ENCODE measurements at regions not wholly inside any gene's neighbourhood (a gene's known extent, or its start where the extent isn't known, plus 50 kb on each side); places are given as distances from the start of the nearest gene placed in this dataset.

- H3K9me3 ChIP-seq = no peaks in the 10 kb centered on the region
- no peak overlapping the region for H3K4me3 Mint-ChIP-seq
- H3K36me3 ChIP-seq (ENCODE audit: control insufficient read depth in 2 of 2, extremely low read depth in 1 of 2, insufficient read depth in 1 of 2, low read length in 1 of 2) = no peaks in the 10 kb centered on the region
- no peak overlapping the region for H3K27ac ChIP-seq (ENCODE audit: low read length)
- no peak overlapping the region for H3K27ac Mint-ChIP-seq
- H3K9me3 Mint-ChIP-seq = peaks cover 7 to 8% (median 8%) of the 10 kb centered on the region in 3 donors
- H3K27me3 ChIP-seq (replicated peaks in 1 of 2; ENCODE audit: control insufficient read depth in 2 of 2, extremely low read depth in 1 of 2, insufficient read depth in 2 of 2, low read length in 1 of 2) = no peaks in the 10 kb centered on the region
- ChIA-PET CTCF (no interaction called here), POLR2A (no interaction called here)
- H3K36me3 Mint-ChIP-seq = no peaks in the 10 kb centered on the region
- ATAC-seq (replicated peaks in 1 of 4) = no peak
- no peak overlapping the region for H3K4me3 ChIP-seq (ENCODE audit: control insufficient read depth in 1 of 2, extremely low read depth in 1 of 2, low read length in 1 of 2)
- no peaks in the 10 kb centered on the region for H3K4me1 Mint-ChIP-seq
- no peak for DNase-seq
- no peaks in the 10 kb centered on the region for H3K27me3 Mint-ChIP-seq
- 35% methylated on average over 2 of the region's 3 CpGs for WGBS (ENCODE audit: insufficient coverage)
- H3K4me1 ChIP-seq (ENCODE audit: control insufficient read depth in 1 of 2, extremely low read depth in 1 of 2, insufficient read depth in 2 of 2, low read length in 2 of 2) = no peaks in the 10 kb centered on the region
Observed at GRCh38 chr6:10259671-10260070, 155.2 kb downstream of the TFAP2A start.

DNA sequence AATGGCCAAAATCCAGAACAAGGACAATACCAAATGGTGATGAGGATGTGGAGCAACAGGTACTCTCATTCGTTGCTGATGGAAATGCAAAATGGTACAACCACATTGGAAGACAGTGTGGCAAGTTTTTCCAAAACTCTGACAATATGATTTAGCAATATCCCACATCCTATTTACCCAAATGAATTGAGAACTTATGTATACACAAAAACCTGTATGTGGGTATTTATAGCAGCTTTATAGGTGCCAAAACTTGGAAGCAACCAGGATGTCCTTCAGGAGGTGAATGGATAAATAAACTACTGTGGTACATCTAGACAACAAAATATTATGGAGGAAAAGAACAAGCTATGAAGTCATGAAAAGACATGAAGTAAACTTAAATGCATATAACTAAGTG lies 156.5 kb downstream of the TFAP2A start:
- no peak overlapping the region for H3K27ac ChIP-seq (ENCODE audit: low read length)
- DNase-seq (no peak), ATAC-seq (replicated peaks in 1 of 4) (no peak)
- H3K9me3 ChIP-seq = no peaks in the 10 kb centered on the region
- Mint-ChIP-seq H3K27me3 (no peaks in the 10 kb centered on the region), H3K27ac (no peak overlapping the region), H3K9me3 (peaks cover 7 to 8% (median 8%) of the 10 kb centered on the region in 3 donors), H3K36me3 (no peaks in the 10 kb centered on the region), H3K4me1 (no peaks in the 10 kb centered on the region), H3K4me3 (no peak overlapping the region)
- no peak overlapping the region for H3K4me3 ChIP-seq (ENCODE audit: control insufficient read depth in 1 of 2, extremely low read depth in 1 of 2, low read length in 1 of 2)
- H3K4me1 ChIP-seq (ENCODE audit: control insufficient read depth in 1 of 2, extremely low read depth in 1 of 2, insufficient read depth in 2 of 2, low read length in 2 of 2) = no peaks in the 10 kb centered on the region
- POLR2A ChIA-PET = no interaction called here
- CTCF ChIA-PET = no interaction called here
- H3K27me3 ChIP-seq (replicated peaks in 1 of 2; ENCODE audit: control insufficient read depth in 2 of 2, extremely low read depth in 1 of 2, insufficient read depth in 2 of 2, low read length in 1 of 2) = no peaks in the 10 kb centered on the region
- whole genome bisulfite sequencing (ENCODE audit: insufficient coverage) = no CpG with 5 or more reads among the region's 1 CpG
- H3K36me3 ChIP-seq (ENCODE audit: control insufficient read depth in 2 of 2, extremely low read depth in 1 of 2, insufficient read depth in 1 of 2, low read length in 1 of 2) = no peaks in the 10 kb centered on the region

GRCh38 chr6:10256113-10256690 lies 158.7 kb downstream of the TFAP2A start:
- H3K4me1 Mint-ChIP-seq = no peaks in the 10 kb centered on the region
- no peaks in the 10 kb centered on the region for H3K36me3 Mint-ChIP-seq
- Histone ChIP-seq H3K36me3 (ENCODE audit: control insufficient read depth in 2 of 2, extremely low read depth in 1 of 2, insufficient read depth in 1 of 2, low read length in 1 of 2) (no peaks in the 10 kb centered on the region), H3K9me3 (no peaks in the 10 kb centered on the region), H3K27me3 (replicated peaks in 1 of 2; ENCODE audit: control insufficient read depth in 2 of 2, extremely low read depth in 1 of 2, insufficient read depth in 2 of 2, low read length in 1 of 2) (no peaks in the 10 kb centered on the region), H3K4me3 (ENCODE audit: control insufficient read depth in 1 of 2, extremely low read depth in 1 of 2, low read length in 1 of 2) (no peak overlapping the region), H3K4me1 (ENCODE audit: control insufficient read depth in 1 of 2, extremely low read depth in 1 of 2, insufficient read depth in 2 of 2, low read length in 2 of 2) (no peaks in the 10 kb centered on the region), H3K27ac (ENCODE audit: low read length) (no peak overlapping the region)
- 100% methylated on average over 1 of the region's 3 CpGs for WGBS (ENCODE audit: insufficient coverage)
- ATAC-seq (replicated peaks in 1 of 4) = no peak
- peaks cover 2 to 4% of the 10 kb centered on the region in 2 donors for H3K27me3 Mint-ChIP-seq
- H3K27ac Mint-ChIP-seq = no peak overlapping the region
- ChIA-PET CTCF (no interaction called here), POLR2A (no interaction called here)
- no peak for DNase-seq
- peaks cover 7 to 8% (median 8%) of the 10 kb centered on the region in 3 donors for H3K9me3 Mint-ChIP-seq
- H3K4me3 Mint-ChIP-seq = no peak overlapping the region

DNA sequence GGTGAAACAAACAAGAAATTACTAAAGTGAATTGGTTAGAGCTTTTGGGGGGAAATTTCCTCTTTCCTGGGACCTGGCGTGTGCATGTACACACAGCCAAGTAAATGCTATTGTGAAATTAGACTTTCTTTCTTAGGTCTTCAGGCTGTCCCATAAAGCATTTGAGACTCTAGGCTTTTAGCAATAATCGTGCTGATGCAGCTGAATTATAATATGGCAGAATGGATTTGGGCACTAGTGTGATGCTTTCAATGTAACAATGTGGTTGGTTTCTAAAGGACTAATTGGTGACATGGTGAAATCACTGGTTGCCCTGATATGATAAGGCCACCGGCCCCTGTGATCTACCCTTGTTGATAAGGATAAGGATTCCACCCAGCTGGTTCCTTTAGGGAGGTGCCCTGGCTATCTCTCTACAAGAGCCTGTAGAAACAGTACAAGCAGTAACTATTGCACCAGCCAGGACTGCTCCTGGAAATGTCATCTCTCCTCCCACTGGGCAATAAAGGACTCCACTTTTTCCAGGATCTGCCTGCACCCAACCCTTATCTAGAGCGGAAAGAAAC lies 164.1 kb downstream of the TFAP2A start:
- no peaks in the 10 kb centered on the region for H3K4me1 ChIP-seq (ENCODE audit: control insufficient read depth in 1 of 2, extremely low read depth in 1 of 2, insufficient read depth in 2 of 2, low read length in 2 of 2)
- H3K36me3 ChIP-seq (ENCODE audit: control insufficient read depth in 2 of 2, extremely low read depth in 1 of 2, insufficient read depth in 1 of 2, low read length in 1 of 2) = no peaks in the 10 kb centered on the region
- no peak overlapping the region for H3K27ac Mint-ChIP-seq
- no peaks in the 10 kb centered on the region for H3K36me3 Mint-ChIP-seq
- no peaks in the 10 kb centered on the region for H3K4me1 Mint-ChIP-seq
- CTCF ChIA-PET = no interaction called here
- no peak for ATAC-seq (replicated peaks in 1 of 4)
- WGBS (ENCODE audit: insufficient coverage) = 90% methylated on average over 2 of the region's 4 CpGs
- no peaks in the 10 kb centered on the region for H3K27me3 ChIP-seq (replicated peaks in 1 of 2; ENCODE audit: control insufficient read depth in 2 of 2, extremely low read depth in 1 of 2, insufficient read depth in 2 of 2, low read length in 1 of 2)
- no peaks in the 10 kb centered on the region for H3K9me3 ChIP-seq
- no peak for DNase-seq
- no peak overlapping the region for H3K27ac ChIP-seq (ENCODE audit: low read length)
- no peak overlapping the region for H3K4me3 Mint-ChIP-seq
- peaks cover 3 to 4% of the 10 kb centered on the region in 2 donors for H3K27me3 Mint-ChIP-seq
- POLR2A ChIA-PET = no interaction called here
- no peaks in the 10 kb centered on the region for H3K9me3 Mint-ChIP-seq
- no peak overlapping the region for H3K4me3 ChIP-seq (ENCODE audit: control insufficient read depth in 1 of 2, extremely low read depth in 1 of 2, low read length in 1 of 2)

- no peaks in the 10 kb centered on the region for H3K9me3 Mint-ChIP-seq
- Histone ChIP-seq H3K27me3 (replicated peaks in 1 of 2; ENCODE audit: control insufficient read depth in 2 of 2, extremely low read depth in 1 of 2, insufficient read depth in 2 of 2, low read length in 1 of 2) (no peaks in the 10 kb centered on the region), H3K4me3 (ENCODE audit: control insufficient read depth in 1 of 2, extremely low read depth in 1 of 2, low read length in 1 of 2) (no peak overlapping the region), H3K27ac (ENCODE audit: low read length) (no peak overlapping the region), H3K4me1 (ENCODE audit: control insufficient read depth in 1 of 2, extremely low read depth in 1 of 2, insufficient read depth in 2 of 2, low read length in 2 of 2) (no peaks in the 10 kb centered on the region), H3K36me3 (ENCODE audit: control insufficient read depth in 2 of 2, extremely low read depth in 1 of 2, insufficient read depth in 1 of 2, low read length in 1 of 2) (no peaks in the 10 kb centered on the region), H3K9me3 (no peaks in the 10 kb centered on the region)
- ChIA-PET POLR2A (interaction anchor here in 1 of 2 donors (0.6 kb wide), 1 partner anchor 1986 kb away, joined by 3 read pairs; no protein-coding TSS in a partner anchor), CTCF (no interaction called here)
- peaks cover 3 to 4% of the 10 kb centered on the region in 2 donors for H3K27me3 Mint-ChIP-seq
- ATAC-seq (replicated peaks in 1 of 4) (no peak), DNase-seq (no peak)
- WGBS (ENCODE audit: insufficient coverage) = 56% methylated on average over 5 of the region's 7 CpGs
- no peaks in the 10 kb centered on the region for H3K36me3 Mint-ChIP-seq
- no peak overlapping the region for H3K27ac Mint-ChIP-seq
- H3K4me1 Mint-ChIP-seq = no peaks in the 10 kb centered on the region
- H3K4me3 Mint-ChIP-seq = no peak overlapping the region
Observed at GRCh38 chr6:10248378-10248843, 166.5 kb downstream of the TFAP2A start.

DNA sequence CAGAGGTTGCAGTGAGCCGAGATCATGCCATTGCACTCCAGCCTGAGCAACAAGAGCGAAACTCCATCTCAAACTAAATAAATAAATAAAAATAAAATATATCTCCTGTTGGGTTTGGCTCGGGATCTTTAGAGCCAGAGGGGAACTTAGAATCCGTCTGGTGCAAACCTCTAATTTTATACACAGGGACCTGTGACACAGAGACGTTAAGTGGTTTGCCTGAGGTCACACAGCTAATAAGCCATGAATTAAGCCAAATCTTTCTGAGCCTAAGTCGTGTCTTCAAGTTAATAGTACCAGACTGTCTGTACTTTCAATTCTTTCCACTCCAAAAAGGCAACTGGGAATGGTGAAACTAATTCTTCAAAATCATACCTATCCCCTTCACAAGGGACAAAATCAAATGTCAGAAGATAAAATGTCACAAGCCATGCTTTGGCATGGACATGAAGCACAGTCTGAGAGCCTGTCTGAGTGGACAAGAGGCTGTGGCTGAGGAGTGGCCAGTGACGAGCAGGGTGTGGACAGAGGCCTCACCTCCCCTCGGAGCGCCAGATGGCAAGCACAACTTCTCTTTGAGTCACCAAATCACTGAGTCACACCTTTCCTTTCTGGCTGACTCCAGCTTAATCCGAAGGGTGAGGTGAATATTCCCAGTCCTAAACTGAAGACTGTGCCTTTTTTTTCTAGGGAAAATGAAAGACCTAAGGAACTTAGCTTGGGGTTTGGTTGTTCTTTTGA lies 177.4 kb downstream of the TFAP2A start:
- DNase-seq (no peak), ATAC-seq (replicated peaks in 1 of 4) (no peak)
- Histone ChIP-seq H3K27me3 (replicated peaks in 1 of 2; ENCODE audit: control insufficient read depth in 2 of 2, extremely low read depth in 1 of 2, insufficient read depth in 2 of 2, low read length in 1 of 2) (peaks cover 0 to 2% of the 10 kb centered on the region in 2 experiments), H3K4me1 (ENCODE audit: control insufficient read depth in 1 of 2, extremely low read depth in 1 of 2, insufficient read depth in 2 of 2, low read length in 2 of 2) (no peaks in the 10 kb centered on the region), H3K9me3 (no peaks in the 10 kb centered on the region), H3K36me3 (ENCODE audit: control insufficient read depth in 2 of 2, extremely low read depth in 1 of 2, insufficient read depth in 1 of 2, low read length in 1 of 2) (no peaks in the 10 kb centered on the region), H3K27ac (ENCODE audit: low read length) (no peak overlapping the region), H3K4me3 (ENCODE audit: control insufficient read depth in 1 of 2, extremely low read depth in 1 of 2, low read length in 1 of 2) (no peak overlapping the region)
- Mint-ChIP-seq H3K36me3 (no peaks in the 10 kb centered on the region), H3K4me1 (no peaks in the 10 kb centered on the region), H3K27me3 (peaks cover 0 to 7% of the 10 kb centered on the region in 2 donors), H3K9me3 (no peaks in the 10 kb centered on the region), H3K4me3 (no peak overlapping the region), H3K27ac (no peak overlapping the region)
- 78% methylated on average over 4 of the region's 10 CpGs for WGBS (ENCODE audit: insufficient coverage)
- ChIA-PET CTCF (no interaction called here), POLR2A (no interaction called here)
